Aorta (tissue), 5 donors: ENCODE measurements at regions not wholly inside any gene's neighbourhood (a gene's known extent, or its start where the extent isn't known, plus 50 kb on each side); places are given as distances from the start of the nearest gene placed in this dataset.

Experiments
- ATAC-seq: fragments of 200-7000 bp; cut with Tn5 transposase; one replicate; pipeline ENCODE4 v1.9.1; 2022; ENCODE audit warnings: moderate library complexity; ENCODE audit not compliant: low FRiP score
- DNase-seq, 2 donors: peaks; one replicate each; pipeline ENCODE4 v3.0.0-alpha.2; 2020
- H3K27ac ChIP-seq, 2 donors: one replicate each; pipeline ENCODE4 v1.5.1; 2013; ENCODE audit warnings: low read length in 2 of 2, mild to moderate bottlenecking in 2 of 2, moderate library complexity in 2 of 2, control low read depth in 1 of 2, inconsistent platforms in 1 of 2, low read depth in 1 of 2
- H3K27me3 ChIP-seq, 2 donors: one replicate each; pipeline ENCODE4 v1.6.1; 2013; ENCODE audit warnings: control low read depth in 1 of 2, low read length in 1 of 2, mild to moderate bottlenecking in 1 of 2, moderate library complexity in 1 of 2; ENCODE audit not compliant: insufficient read depth in 2 of 2, control insufficient read depth in 1 of 2
- H3K36me3 ChIP-seq, 2 donors: one replicate each; pipeline ENCODE4 v1.6.1; 2013; ENCODE audit warnings: control low read depth in 1 of 2, low read length in 1 of 2, mild to moderate bottlenecking in 1 of 2; ENCODE audit not compliant: insufficient read depth in 2 of 2, control insufficient read depth in 1 of 2
- H3K4me1 ChIP-seq, 2 donors: one replicate each; pipeline ENCODE4 v1.6.1; 2013; ENCODE audit warnings: low read length in 2 of 2, control low read depth in 1 of 2, mild to moderate bottlenecking in 1 of 2, moderate library complexity in 1 of 2; ENCODE audit not compliant: insufficient read depth in 2 of 2, control insufficient read depth in 1 of 2
- H3K4me3 ChIP-seq, 2 donors: one replicate each; pipeline ENCODE4 v1.5.1; 2013; ENCODE audit warnings: low read length in 2 of 2, control low read depth in 1 of 2, mild to moderate bottlenecking in 1 of 2
- H3K9me3 ChIP-seq: one replicate; pipeline ENCODE4 v1.6.1; 2013; ENCODE audit warnings: mild to moderate bottlenecking, low read length; ENCODE audit not compliant: control insufficient read depth
- WGBS, 2 donors: extraction: QIAGEN DNeasy Blood & Tissue Kit; methylation state at CpG; one replicate each; pipeline ENCODE4 v1.1.7; 2013; 5-methylcytosine and 5-hydroxymethylcytosine counted together
- intact Hi-C, 2 donors: fragments of 100-400 bp; cut with DNase I; formaldehyde crosslinking; loops; one replicate each; pipeline versions ENCODE4 v1.14.2 to v1.15.0; 2022
- donor health status: healthy with polysubstance abuse.
- donor health status: Bipolar disorder and iron deficiency.
- donor health status: DM: no; HTN: no; CAD: no.
- donor health status: DM: no; HTN: no; CAD: no.
- donor health status: DM: yes; HTN: yes; CAD: no.

GRCh38 chr18:31230495-31230894 is 67.8 kb upstream of the DSC1 start:
- WGBS, 2 donors, result 48 to 77% methylated on average over 3 of the region's 3 CpGs
- no peak overlapping the region for H3K27ac ChIP-seq
- intact Hi-C loops, result no loop called here
- H3K9me3 ChIP-seq, result no peaks in the 10 kb centered on the region
- no peak overlapping the region for H3K4me3 ChIP-seq
- H3K4me1 ChIP-seq, result peaks cover 1 to 2% of the 10 kb centered on the region in 2 donors
- DNase-seq (no peak), ATAC-seq (no peak)
- no peaks in the 10 kb centered on the region for H3K36me3 ChIP-seq
- H3K27me3 ChIP-seq, result no peaks in the 10 kb centered on the region

- WGBS, 2 donors, result 84 to 89% methylated on average over 5 of the region's 5 CpGs
- H3K27ac ChIP-seq, result no peak overlapping the region
- intact Hi-C loops, result no loop called here
Observed at GRCh38 chr18:31232013-31232412, 69.4 kb upstream of the DSC1 start.

GRCh38 chr18:31232775-31233424 is 70.2 kb upstream of the DSC1 start:
- Histone ChIP-seq H3K4me3 (no peak overlapping the region), H3K36me3 (no peaks in the 10 kb centered on the region), H3K27ac (no peak overlapping the region), H3K9me3 (no peaks in the 10 kb centered on the region), H3K4me1 (peaks cover 0 to 2% of the 10 kb centered on the region in 2 donors), H3K27me3 (no peaks in the 10 kb centered on the region)
- WGBS, 2 donors, result 91 to 96% methylated on average over 6 of the region's 6 CpGs
- no peak for DNase-seq
- intact Hi-C loops, result no loop called here
- no peak for ATAC-seq

More at GRCh38 chr18:31232013-31232412, 69.4 kb upstream of the DSC1 start:
- ATAC-seq (no peak), DNase-seq (no peak)
- no peak overlapping the region for H3K4me3 ChIP-seq
- no peaks in the 10 kb centered on the region for H3K27me3 ChIP-seq
- peaks cover 0 to 2% of the 10 kb centered on the region in 2 donors for H3K4me1 ChIP-seq
- no peaks in the 10 kb centered on the region for H3K9me3 ChIP-seq
- H3K36me3 ChIP-seq, result no peaks in the 10 kb centered on the region

GRCh38 chr18:31233621-31234275 is 71.1 kb upstream of the DSC1 start:
- H3K4me1 ChIP-seq, result peaks cover 0 to 2% of the 10 kb centered on the region in 2 donors
- DNase-seq (no peak), ATAC-seq (no peak)
- WGBS, 2 donors, result 63 to 77% methylated on average over 3 of the region's 3 CpGs
- intact Hi-C loops, result no loop called here
- no peaks in the 10 kb centered on the region for H3K27me3 ChIP-seq
- no peak overlapping the region for H3K4me3 ChIP-seq
- no peaks in the 10 kb centered on the region for H3K36me3 ChIP-seq
- no peak overlapping the region for H3K27ac ChIP-seq
- no peaks in the 10 kb centered on the region for H3K9me3 ChIP-seq

GRCh38 chr18:31235856-31236255 is 73.2 kb upstream of the DSC1 start:
- H3K9me3 ChIP-seq, result no peaks in the 10 kb centered on the region
- H3K4me3 ChIP-seq, result no peak overlapping the region
- intact Hi-C loops, result no loop called here
- no peaks in the 10 kb centered on the region for H3K27me3 ChIP-seq
- no peak for ATAC-seq
- H3K36me3 ChIP-seq, result no peaks in the 10 kb centered on the region
- peaks cover 0 to 2% of the 10 kb centered on the region in 2 donors for H3K4me1 ChIP-seq
- no peak for DNase-seq
- H3K27ac ChIP-seq, result no peak overlapping the region
- 92 to 93% methylated on average over 5 of the region's 5 CpGs for WGBS, 2 donors

GRCh38 chr18:31237142-31237541 is 74.5 kb upstream of the DSC1 start:
- intact Hi-C loops, result no loop called here
- ATAC-seq (no peak), DNase-seq (no peak)
- Histone ChIP-seq H3K4me3 (no peak overlapping the region), H3K36me3 (no peaks in the 10 kb centered on the region), H3K27me3 (no peaks in the 10 kb centered on the region), H3K9me3 (no peaks in the 10 kb centered on the region), H3K4me1 (peaks cover 0 to 2% of the 10 kb centered on the region in 2 donors), H3K27ac (no peak overlapping the region)
- WGBS, 2 donors, result 91 to 94% methylated on average over 2 of the region's 2 CpGs

- no peak for ATAC-seq
- Histone ChIP-seq H3K9me3 (peaks cover 2% of the 10 kb centered on the region), H3K4me3 (no peak overlapping the region), H3K36me3 (no peaks in the 10 kb centered on the region), H3K4me1 (no peaks in the 10 kb centered on the region), H3K27ac (no peak overlapping the region), H3K27me3 (no peaks in the 10 kb centered on the region)
- intact Hi-C loops, result no loop called here
- DNase-seq, result no peak
Observed at GRCh38 chr18:31241425-31241824, 76.5 kb upstream of the DSG1 start.

GRCh38 chr18:31241900-31242409 is 76.0 kb upstream of the DSG1 start:
- no peak for DNase-seq
- H3K36me3 ChIP-seq, result no peaks in the 10 kb centered on the region
- no peak for ATAC-seq
- WGBS, 2 donors, result 70 to 78% methylated on average over 2 of the region's 2 CpGs
- intact Hi-C loops, result no loop called here
- no peaks in the 10 kb centered on the region for H3K27me3 ChIP-seq
- peaks cover 2% of the 10 kb centered on the region for H3K9me3 ChIP-seq
- H3K4me3 ChIP-seq, result no peak overlapping the region
- H3K27ac ChIP-seq, result no peak overlapping the region
- H3K4me1 ChIP-seq, result no peaks in the 10 kb centered on the region
